ENCODE measurements at regions not wholly inside any gene's neighbourhood (a gene's known extent, or its start where the extent isn't known, plus 50 kb on each side); places are given as distances from the start of the nearest gene placed in this dataset.

DNA sequence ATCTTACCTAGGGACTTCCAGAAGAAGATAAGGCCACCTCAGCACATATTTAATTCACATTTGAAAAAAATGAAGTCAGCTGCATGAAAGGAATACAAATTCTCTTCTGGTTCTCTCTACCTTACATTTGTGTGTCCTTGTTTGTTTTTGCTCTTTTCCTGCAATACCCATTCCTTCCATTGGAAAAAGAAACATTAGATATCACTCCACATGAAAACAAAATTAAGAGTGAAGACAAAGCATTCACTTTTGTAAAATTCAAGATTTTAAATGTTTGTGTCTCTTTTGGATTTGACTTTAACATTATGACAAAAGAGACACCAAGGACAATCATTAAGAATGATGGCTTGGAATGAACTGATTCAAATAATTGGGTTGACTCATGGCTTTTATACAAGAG is 1351.8 kb downstream of the FSTL5 start:
- no peak for DNase-seq (ENCODE audit: low spot score)
- H3K36me3 ChIP-seq (ENCODE audit: insufficient read depth, low read length, poor library complexity, severe bottlenecking), result no peaks in the 10 kb centered on the region
- TF ChIP-seq, protein P1, sequence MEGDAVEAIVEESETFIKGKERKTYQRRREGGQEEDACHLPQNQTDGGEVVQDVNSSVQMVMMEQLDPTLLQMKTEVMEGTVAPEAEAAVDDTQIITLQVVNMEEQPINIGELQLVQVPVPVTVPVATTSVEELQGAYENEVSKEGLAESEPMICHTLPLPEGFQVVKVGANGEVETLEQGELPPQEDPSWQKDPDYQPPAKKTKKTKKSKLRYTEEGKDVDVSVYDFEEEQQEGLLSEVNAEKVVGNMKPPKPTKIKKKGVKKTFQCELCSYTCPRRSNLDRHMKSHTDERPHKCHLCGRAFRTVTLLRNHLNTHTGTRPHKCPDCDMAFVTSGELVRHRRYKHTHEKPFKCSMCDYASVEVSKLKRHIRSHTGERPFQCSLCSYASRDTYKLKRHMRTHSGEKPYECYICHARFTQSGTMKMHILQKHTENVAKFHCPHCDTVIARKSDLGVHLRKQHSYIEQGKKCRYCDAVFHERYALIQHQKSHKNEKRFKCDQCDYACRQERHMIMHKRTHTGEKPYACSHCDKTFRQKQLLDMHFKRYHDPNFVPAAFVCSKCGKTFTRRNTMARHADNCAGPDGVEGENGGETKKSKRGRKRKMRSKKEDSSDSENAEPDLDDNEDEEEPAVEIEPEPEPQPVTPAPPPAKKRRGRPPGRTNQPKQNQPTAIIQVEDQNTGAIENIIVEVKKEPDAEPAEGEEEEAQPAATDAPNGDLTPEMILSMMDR (conservative IDR thresholded peaks at IDR 0.05; ENCODE audit: low read depth, low read length), result no peak
- no peak for TF ChIP-seq EZH2 (IDR thresholded peaks at IDR 0.05; ENCODE audit: borderline replicate concordance, low read depth, low read length, poor library complexity, severe bottlenecking)
- no peak overlapping the region for H3K4me3 ChIP-seq (ENCODE audit: low read depth, low read length, poor library complexity, severe bottlenecking)
- no peaks in the 10 kb centered on the region for H3K4me1 ChIP-seq (ENCODE audit: insufficient read depth, low read length, poor library complexity, severe bottlenecking)
- ChIA-PET CTCF (no interaction called here), POLR2A (ENCODE audit: low non-redundant PET) (no interaction called here)
- H3K27ac ChIP-seq (ENCODE audit: low read depth, low read length, poor library complexity, severe bottlenecking), result no peak overlapping the region
- no peaks in the 10 kb centered on the region for H3K9me3 ChIP-seq (ENCODE audit: low read depth, low read length, poor library complexity, severe bottlenecking)
- intact Hi-C loops (cut with micrococcal nuclease; ENCODE audit: unreplicated experiment), result no loop called here
- H3K27me3 ChIP-seq (replicated peaks; ENCODE audit: insufficient read depth, low read depth, low read length, poor library complexity), result no peaks in the 10 kb centered on the region
- no TSS peak for BruUV-seq (replicated peaks)

DNA sequence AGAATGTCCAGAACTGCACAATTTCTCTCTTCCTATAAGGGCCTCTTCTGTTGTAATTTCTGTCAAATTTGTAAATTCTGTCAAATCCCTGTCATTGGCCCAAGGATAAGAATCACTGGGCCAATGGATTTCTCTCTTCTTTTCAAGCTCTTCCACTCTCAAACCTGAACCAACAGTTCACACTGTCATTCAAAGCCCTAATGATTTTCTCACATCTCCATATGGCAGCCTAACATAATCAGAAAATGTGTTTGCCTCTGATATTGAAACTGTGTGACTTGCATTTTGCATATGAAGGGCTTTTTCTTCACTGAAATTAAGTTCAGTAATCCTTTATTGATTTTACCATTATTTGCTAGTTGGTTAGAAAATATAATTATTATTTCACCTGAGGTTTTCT is 1349.1 kb downstream of the FSTL5 start:
- BruUV-seq (replicated peaks), result no TSS peak
- intact Hi-C loops (cut with micrococcal nuclease; ENCODE audit: unreplicated experiment), result no loop called here

DNA sequence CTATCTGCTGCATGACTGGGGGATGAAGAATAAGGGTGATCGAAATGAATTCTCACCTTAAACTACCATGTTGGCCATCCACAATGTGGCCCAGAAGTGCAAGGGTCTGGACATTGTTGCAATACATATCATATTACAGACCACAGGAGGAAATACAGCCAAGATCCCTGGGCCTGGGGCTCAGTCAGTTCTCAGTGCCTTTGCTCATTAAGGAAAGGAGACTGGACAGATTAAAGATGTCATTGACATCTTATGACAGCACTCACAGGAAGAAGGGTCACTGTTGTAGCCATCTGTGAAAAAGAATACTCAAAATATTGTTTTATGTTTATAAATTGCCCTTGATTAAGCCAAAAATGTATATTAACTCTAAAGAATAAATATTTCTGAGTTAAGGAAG is 1345.2 kb downstream of the FSTL5 start:
- intact Hi-C loops (cut with micrococcal nuclease; ENCODE audit: unreplicated experiment), result no loop called here
- no peaks in the 10 kb centered on the region for H3K36me3 ChIP-seq (ENCODE audit: insufficient read depth, low read length, poor library complexity, severe bottlenecking)

More for the DNA sequence above, 1349.1 kb downstream of the FSTL5 start:
- no peak overlapping the region for H3K27ac ChIP-seq (ENCODE audit: low read depth, low read length, poor library complexity, severe bottlenecking)
- H3K4me1 ChIP-seq (ENCODE audit: insufficient read depth, low read length, poor library complexity, severe bottlenecking), result no peaks in the 10 kb centered on the region
- ChIA-PET POLR2A (ENCODE audit: low non-redundant PET) (no interaction called here), CTCF (no interaction called here)
- no peak overlapping the region for H3K4me3 ChIP-seq (ENCODE audit: low read depth, low read length, poor library complexity, severe bottlenecking)
- TF ChIP-seq, protein P1 (conservative IDR thresholded peaks at IDR 0.05; ENCODE audit: low read depth, low read length), result no peak
- no peak for DNase-seq (ENCODE audit: low spot score)
- H3K36me3 ChIP-seq (ENCODE audit: insufficient read depth, low read length, poor library complexity, severe bottlenecking), result no peaks in the 10 kb centered on the region
- H3K27me3 ChIP-seq (replicated peaks; ENCODE audit: insufficient read depth, low read depth, low read length, poor library complexity), result no peaks in the 10 kb centered on the region
- H3K9me3 ChIP-seq (ENCODE audit: low read depth, low read length, poor library complexity, severe bottlenecking), result no peaks in the 10 kb centered on the region

More for the DNA sequence above, 1345.2 kb downstream of the FSTL5 start:
- ChIA-PET POLR2A (ENCODE audit: low non-redundant PET) (no interaction called here), CTCF (no interaction called here)
- Histone ChIP-seq H3K27ac (ENCODE audit: low read depth, low read length, poor library complexity, severe bottlenecking) (no peak overlapping the region), H3K27me3 (replicated peaks; ENCODE audit: insufficient read depth, low read depth, low read length, poor library complexity) (no peaks in the 10 kb centered on the region), H3K4me3 (ENCODE audit: low read depth, low read length, poor library complexity, severe bottlenecking) (no peak overlapping the region), H3K9me3 (ENCODE audit: low read depth, low read length, poor library complexity, severe bottlenecking) (no peaks in the 10 kb centered on the region), H3K4me1 (ENCODE audit: insufficient read depth, low read length, poor library complexity, severe bottlenecking) (no peaks in the 10 kb centered on the region)
- DNase-seq (ENCODE audit: low spot score), result no peak
- TF ChIP-seq, protein P1 (conservative IDR thresholded peaks at IDR 0.05; ENCODE audit: low read depth, low read length), result no peak
- no peak for TF ChIP-seq EZH2 (IDR thresholded peaks at IDR 0.05; ENCODE audit: borderline replicate concordance, low read depth, low read length, poor library complexity, severe bottlenecking)
- no TSS peak for BruUV-seq (replicated peaks)

Measured in A673 (cell line).